ENCODE measurements at regions not wholly inside any gene's neighbourhood (a gene's known extent, or its start where the extent isn't known, plus 50 kb on each side); places are given as distances from the start of the nearest gene placed in this dataset.

- TF ChIP-seq ZNF274 (IDR thresholded peaks at IDR 0.05; ENCODE audit: low read depth, low read length) (no peak), SUZ12 (IDR thresholded peaks at IDR 0.05; ENCODE audit: extremely low read depth, insufficient read depth, insufficient read length) (no peak)
Measured at GRCh38 chr18:2207294-2207693, 364.0 kb downstream of the METTL4 start.

All from NT2/D1 (cell line).